ENCODE measurements at regions not wholly inside any gene's neighbourhood (a gene's known extent, or its start where the extent isn't known, plus 50 kb on each side); places are given as distances from the start of the nearest gene placed in this dataset.

DNA sequence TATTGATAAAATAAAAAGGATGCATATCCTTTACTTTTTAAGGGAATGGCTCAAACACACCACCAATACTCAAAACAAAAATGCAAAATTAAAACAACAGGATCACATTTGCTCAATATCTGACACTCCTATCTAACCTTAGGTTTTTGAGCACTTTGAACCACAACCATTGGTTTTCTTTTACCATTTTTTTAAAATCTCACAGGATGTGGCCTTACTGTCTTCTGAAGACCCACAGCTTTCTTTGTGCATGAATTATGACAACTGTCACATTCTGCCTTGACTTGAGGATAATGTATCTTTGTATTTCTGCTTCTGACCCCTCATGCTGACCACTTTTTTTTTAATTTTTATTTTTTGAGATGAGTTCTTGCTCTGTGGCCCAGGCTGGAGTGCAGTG, 461.1 kb upstream of the NRP1 start:
- no peak overlapping the region for H3K4me3 ChIP-seq (ENCODE audit: low read length)
- no peaks in the 10 kb centered on the region for H3K36me3 ChIP-seq (ENCODE audit: control insufficient read depth, low read length)
- no peaks in the 10 kb centered on the region for H3K9me2 ChIP-seq (replicated peaks; ENCODE audit: control insufficient read depth, low read length)
- H3K9me3 ChIP-seq (ENCODE audit: control insufficient read depth, insufficient read depth, low read length) = no peaks in the 10 kb centered on the region
- H3F3A ChIP-seq (ENCODE audit: control insufficient read depth, insufficient read depth) = no peaks in the 10 kb centered on the region
- H3K27ac ChIP-seq (ENCODE audit: low read depth, low read length) = no peak overlapping the region
- no peaks in the 10 kb centered on the region for H3K4me1 ChIP-seq (ENCODE audit: control insufficient read depth, low read length)
- no peaks in the 10 kb centered on the region for H3K79me2 ChIP-seq (ENCODE audit: control insufficient read depth, low read length)
- no peak for TF ChIP-seq EZH2phosphoT487 (IDR thresholded peaks at IDR 0.05; ENCODE audit: borderline replicate concordance, low read length)
- TF ChIP-seq, protein P1, sequence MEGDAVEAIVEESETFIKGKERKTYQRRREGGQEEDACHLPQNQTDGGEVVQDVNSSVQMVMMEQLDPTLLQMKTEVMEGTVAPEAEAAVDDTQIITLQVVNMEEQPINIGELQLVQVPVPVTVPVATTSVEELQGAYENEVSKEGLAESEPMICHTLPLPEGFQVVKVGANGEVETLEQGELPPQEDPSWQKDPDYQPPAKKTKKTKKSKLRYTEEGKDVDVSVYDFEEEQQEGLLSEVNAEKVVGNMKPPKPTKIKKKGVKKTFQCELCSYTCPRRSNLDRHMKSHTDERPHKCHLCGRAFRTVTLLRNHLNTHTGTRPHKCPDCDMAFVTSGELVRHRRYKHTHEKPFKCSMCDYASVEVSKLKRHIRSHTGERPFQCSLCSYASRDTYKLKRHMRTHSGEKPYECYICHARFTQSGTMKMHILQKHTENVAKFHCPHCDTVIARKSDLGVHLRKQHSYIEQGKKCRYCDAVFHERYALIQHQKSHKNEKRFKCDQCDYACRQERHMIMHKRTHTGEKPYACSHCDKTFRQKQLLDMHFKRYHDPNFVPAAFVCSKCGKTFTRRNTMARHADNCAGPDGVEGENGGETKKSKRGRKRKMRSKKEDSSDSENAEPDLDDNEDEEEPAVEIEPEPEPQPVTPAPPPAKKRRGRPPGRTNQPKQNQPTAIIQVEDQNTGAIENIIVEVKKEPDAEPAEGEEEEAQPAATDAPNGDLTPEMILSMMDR (IDR thresholded peaks at IDR 0.05; ENCODE audit: low read depth, low read length, poor library complexity, severe bottlenecking) = no peak
- no peaks in the 10 kb centered on the region for H3K27me3 ChIP-seq (ENCODE audit: control insufficient read depth, low read length)
- H4K20me1 ChIP-seq (ENCODE audit: control insufficient read depth, insufficient read depth, low read depth, low read length) = no peaks in the 10 kb centered on the region
- no peak overlapping the region for H3K4me2 ChIP-seq (ENCODE audit: low read length)

DNA sequence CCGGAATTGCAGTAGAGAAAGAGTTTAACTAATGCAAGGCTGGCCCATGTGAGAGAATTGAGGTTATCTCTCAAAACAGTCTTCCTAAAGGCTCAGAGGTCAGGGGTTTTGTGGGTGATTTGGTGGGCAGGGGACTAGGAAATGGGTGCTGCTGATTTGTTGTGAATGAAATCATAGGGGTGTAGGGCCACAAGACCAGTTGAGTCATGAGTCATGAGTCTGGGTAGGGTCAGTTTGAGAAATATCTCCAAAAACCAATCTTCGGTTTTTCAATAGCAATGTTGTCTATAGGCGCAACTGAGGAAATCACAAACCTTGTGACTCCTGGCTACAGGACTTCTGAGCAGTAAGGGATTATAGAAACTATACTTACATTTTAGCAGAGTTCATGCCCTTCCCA, 460.0 kb upstream of the NRP1 start:
- Histone ChIP-seq H3K27ac (ENCODE audit: low read depth, low read length) (no peak overlapping the region), H3K79me2 (ENCODE audit: control insufficient read depth, low read length) (no peaks in the 10 kb centered on the region), H3K9me2 (replicated peaks; ENCODE audit: control insufficient read depth, low read length) (no peaks in the 10 kb centered on the region), H4K20me1 (ENCODE audit: control insufficient read depth, insufficient read depth, low read depth, low read length) (no peaks in the 10 kb centered on the region), H3K9me3 (ENCODE audit: control insufficient read depth, insufficient read depth, low read length) (no peaks in the 10 kb centered on the region), H3K4me1 (ENCODE audit: control insufficient read depth, low read length) (no peaks in the 10 kb centered on the region), H3K4me2 (ENCODE audit: low read length) (no peak overlapping the region), H3K27me3 (ENCODE audit: control insufficient read depth, low read length) (no peaks in the 10 kb centered on the region), H3K4me3 (ENCODE audit: low read length) (no peak overlapping the region), H3F3A (ENCODE audit: control insufficient read depth, insufficient read depth) (no peaks in the 10 kb centered on the region), H3K36me3 (ENCODE audit: control insufficient read depth, low read length) (no peaks in the 10 kb centered on the region)
- TF ChIP-seq, protein P1 (IDR thresholded peaks at IDR 0.05; ENCODE audit: low read depth, low read length, poor library complexity, severe bottlenecking) = no peak
- TF ChIP-seq EZH2phosphoT487 (IDR thresholded peaks at IDR 0.05; ENCODE audit: borderline replicate concordance, low read length) = no peak

DNA sequence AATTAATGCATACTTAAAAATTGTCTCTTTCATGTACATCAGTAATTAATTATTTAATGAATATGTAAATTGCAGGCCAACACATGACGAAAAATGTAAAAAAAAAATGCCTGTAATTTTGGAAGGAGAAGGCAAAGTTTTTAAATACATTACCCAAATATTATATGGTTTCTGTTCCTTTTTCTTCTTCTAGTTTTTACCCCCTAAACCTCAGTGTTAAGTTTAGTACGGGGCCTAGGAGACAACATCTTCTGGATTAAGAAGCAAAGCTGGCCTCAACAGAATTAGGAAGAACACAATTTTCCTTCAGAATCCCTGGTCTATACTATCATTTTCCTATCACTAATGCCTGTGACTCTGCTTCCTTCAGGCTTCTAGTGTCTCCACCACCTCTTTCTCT, 459.3 kb upstream of the NRP1 start:
- no peak overlapping the region for H3K4me2 ChIP-seq (ENCODE audit: low read length)
- H3K36me3 ChIP-seq (ENCODE audit: control insufficient read depth, low read length) = no peaks in the 10 kb centered on the region
- no peak overlapping the region for H3K27ac ChIP-seq (ENCODE audit: low read depth, low read length)
- H3K79me2 ChIP-seq (ENCODE audit: control insufficient read depth, low read length) = no peaks in the 10 kb centered on the region
- no peaks in the 10 kb centered on the region for H4K20me1 ChIP-seq (ENCODE audit: control insufficient read depth, insufficient read depth, low read depth, low read length)
- no peaks in the 10 kb centered on the region for H3K27me3 ChIP-seq (ENCODE audit: control insufficient read depth, low read length)
- no peaks in the 10 kb centered on the region for H3K9me2 ChIP-seq (replicated peaks; ENCODE audit: control insufficient read depth, low read length)
- H3K4me1 ChIP-seq (ENCODE audit: control insufficient read depth, low read length) = no peaks in the 10 kb centered on the region
- no peak overlapping the region for H3K4me3 ChIP-seq (ENCODE audit: low read length)
- no peaks in the 10 kb centered on the region for H3F3A ChIP-seq (ENCODE audit: control insufficient read depth, insufficient read depth)
- TF ChIP-seq, protein P1 (IDR thresholded peaks at IDR 0.05; ENCODE audit: low read depth, low read length, poor library complexity, severe bottlenecking) = no peak
- no peak for TF ChIP-seq EZH2phosphoT487 (IDR thresholded peaks at IDR 0.05; ENCODE audit: borderline replicate concordance, low read length)
- no peaks in the 10 kb centered on the region for H3K9me3 ChIP-seq (ENCODE audit: control insufficient read depth, insufficient read depth, low read length)

DNA sequence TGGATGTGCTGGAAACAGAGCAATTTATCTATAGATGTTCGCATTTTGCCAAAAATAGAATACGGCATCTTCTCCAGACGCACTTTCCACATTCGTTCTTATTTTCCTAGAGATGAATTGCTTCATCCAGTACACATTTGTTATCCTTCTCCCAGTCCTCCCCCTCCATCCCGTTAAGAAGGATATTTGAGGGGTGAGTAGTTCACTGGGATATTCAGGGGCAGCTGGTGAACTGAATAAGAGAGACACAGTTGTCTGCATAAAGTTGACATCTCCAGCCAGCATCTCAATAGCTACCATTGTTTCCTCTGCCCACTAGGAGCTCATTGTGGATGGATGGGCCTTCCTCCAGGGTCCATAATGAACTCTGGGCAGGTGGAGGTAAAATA, 456.8 kb upstream of the NRP1 start:
- no peaks in the 10 kb centered on the region for H3F3A ChIP-seq (ENCODE audit: control insufficient read depth, insufficient read depth)
- no peaks in the 10 kb centered on the region for H3K9me3 ChIP-seq (ENCODE audit: control insufficient read depth, insufficient read depth, low read length)
- H3K4me1 ChIP-seq (ENCODE audit: control insufficient read depth, low read length) = no peaks in the 10 kb centered on the region
- H3K27me3 ChIP-seq (ENCODE audit: control insufficient read depth, low read length) = no peaks in the 10 kb centered on the region
- no peak overlapping the region for H3K4me2 ChIP-seq (ENCODE audit: low read length)
- TF ChIP-seq, protein P1 (IDR thresholded peaks at IDR 0.05; ENCODE audit: low read depth, low read length, poor library complexity, severe bottlenecking) = no peak
- no peak for TF ChIP-seq EZH2phosphoT487 (IDR thresholded peaks at IDR 0.05; ENCODE audit: borderline replicate concordance, low read length)
- no peaks in the 10 kb centered on the region for H3K79me2 ChIP-seq (ENCODE audit: control insufficient read depth, low read length)
- H3K36me3 ChIP-seq (ENCODE audit: control insufficient read depth, low read length) = no peaks in the 10 kb centered on the region
- no peak overlapping the region for H3K27ac ChIP-seq (ENCODE audit: low read depth, low read length)
- H4K20me1 ChIP-seq (ENCODE audit: control insufficient read depth, insufficient read depth, low read depth, low read length) = no peaks in the 10 kb centered on the region
- H3K9me2 ChIP-seq (replicated peaks; ENCODE audit: control insufficient read depth, low read length) = no peaks in the 10 kb centered on the region
- H3K4me3 ChIP-seq (ENCODE audit: low read length) = no peak overlapping the region
